Stimulated activated CD4-positive, alpha-beta T cell treated with anti-CD3 and anti-CD28 coated beads, Interleukin-15, amount 100 ng/mL, for 48 hours (primary cell): ENCODE measurements at regions not wholly inside any gene's neighbourhood (a gene's known extent, or its start where the extent isn't known, plus 50 kb on each side); places are given as distances from the start of the nearest gene placed in this dataset.

Experiments used
- DNase-seq, 2 donors: peaks; one replicate each; pipeline ENCODE4 v3.0.0-alpha.2; 2020; ENCODE audit warnings: low read depth in 2 of 2

DNA sequence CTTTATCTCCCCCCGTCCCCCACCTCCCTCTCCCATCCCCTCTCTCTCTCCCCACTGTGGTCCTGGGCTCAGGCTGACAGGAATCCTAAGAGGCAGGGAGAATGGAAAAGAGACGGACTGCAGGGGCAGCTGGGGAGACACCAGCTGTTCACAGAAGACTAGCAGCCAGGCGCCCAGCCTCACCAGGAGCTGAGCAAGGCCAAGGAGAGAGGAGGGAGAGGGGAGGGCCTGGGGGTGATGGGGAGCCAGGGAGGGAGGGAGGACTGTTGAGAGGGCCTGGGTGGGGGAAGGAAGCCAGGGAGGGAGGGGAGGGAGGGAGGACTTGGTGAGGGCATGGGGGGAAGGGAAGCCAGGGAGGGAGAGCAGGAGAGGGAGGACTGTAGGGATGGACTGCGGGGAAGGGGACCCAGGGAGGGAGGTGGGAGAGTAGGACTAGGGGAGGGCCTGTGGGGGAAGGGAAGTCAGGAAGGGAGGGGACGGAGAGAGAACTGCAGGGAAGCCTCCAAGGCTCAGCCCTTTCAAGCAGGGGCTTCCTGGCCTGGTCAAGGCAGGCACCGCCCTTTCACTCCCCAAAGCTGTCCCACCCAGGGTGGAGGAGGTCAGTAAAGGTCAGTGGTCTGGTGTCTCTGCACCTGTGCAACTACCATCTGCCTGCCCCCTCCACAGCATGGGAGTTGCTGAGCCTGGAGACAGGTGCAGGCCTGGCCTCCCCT is 517.7 kb upstream of the MYT1L start:
- no peak for DNase-seq

GRCh38 chr2:2848198-2848597 is 517.1 kb upstream of the MYT1L start:
- no peak for DNase-seq

- DNase-seq: no peak
These were observed 516.2 kb upstream of the MYT1L start for GRCh38 chr2:2847209-2847676.

DNA sequence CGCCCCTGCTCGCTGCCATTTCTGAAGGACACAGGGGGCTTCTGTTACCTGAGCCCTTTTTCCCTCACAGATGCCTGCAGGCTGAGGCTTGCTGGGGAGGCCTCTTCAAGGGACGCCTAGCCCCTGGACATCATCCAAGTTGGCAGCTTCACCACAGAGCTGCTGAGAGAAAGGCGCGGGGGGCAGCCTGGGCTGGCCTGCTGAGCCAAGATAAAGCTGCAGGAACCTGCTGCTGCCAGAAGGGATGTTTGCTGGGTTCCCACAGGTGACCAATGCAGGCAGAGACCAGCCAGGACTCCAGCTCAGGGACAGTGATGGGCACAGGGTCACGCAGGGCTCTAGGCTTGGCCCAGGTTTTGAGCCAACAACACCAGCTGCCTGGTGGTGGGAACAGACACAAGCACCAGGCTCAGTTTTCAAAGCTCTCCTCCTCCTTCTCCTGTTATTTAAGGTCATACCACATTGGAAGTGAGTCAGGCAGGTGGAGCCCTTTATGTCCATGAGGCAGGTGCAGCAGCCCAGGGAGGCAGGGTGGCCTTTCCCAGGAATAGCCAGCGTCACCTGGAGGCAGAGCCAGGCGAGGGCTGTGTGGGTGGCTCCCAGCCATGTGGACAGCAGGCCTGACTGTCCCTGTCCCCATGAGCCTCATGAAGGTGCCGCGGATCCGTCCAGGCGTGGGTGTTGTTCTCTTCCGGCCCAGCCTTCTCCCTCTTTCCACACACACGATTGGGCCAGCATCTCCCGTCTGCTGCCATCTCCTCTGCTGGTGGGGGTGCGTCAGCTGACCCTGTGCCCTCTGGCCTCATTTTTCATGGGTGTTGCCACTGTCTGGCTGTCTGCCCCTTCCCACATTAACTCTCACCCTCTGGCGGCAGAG is 515.5 kb upstream of the MYT1L start:
- DNase-seq: no peak

DNA sequence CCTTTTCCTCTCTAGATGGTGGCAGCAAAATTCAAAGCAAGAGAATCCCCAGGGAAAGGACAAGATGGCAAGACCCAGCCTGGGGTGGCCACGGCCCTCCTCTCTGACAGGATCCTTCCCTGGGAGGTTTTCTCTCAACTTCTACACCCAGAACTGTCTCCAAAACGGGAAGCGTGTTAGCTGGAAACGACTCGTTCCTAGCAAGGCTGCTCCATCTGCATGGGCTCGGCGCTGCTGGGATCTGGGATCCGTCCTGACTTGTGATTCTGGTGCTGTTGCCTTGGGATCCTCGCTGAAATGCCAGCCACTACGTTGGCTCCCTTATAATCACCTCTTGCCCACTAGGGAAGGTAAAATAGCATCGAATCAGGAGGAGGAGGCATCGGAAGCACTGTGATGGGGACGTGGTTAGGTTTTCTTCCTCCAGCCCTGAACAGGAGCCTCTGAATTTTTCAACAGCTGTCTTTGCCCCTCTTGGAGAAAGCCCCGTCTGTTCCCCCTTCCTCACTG is 514.8 kb upstream of the MYT1L start:
- DNase-seq: no peak

DNA sequence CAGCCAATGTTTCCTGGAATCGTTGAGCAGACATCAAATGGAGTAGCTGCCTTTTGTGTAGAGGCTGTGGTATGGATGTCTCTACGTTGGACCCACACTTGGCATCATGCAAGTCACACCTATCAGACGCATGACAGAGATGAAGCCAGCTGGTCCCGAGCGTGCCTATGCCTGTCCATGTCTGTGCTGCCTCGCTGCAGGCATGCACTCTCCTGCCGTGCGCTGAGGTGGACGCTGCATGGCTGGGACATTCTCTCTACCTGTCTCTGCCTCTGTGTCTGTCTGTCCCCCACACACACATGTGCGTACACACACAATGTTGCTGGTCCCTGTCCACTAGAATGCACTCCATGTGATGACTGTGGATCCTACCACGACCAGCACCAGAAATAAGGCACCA is 514.2 kb upstream of the MYT1L start:
- DNase-seq: no peak

GRCh38 chr2:2843969-2844548 is 513.0 kb upstream of the MYT1L start:
- no peak for DNase-seq

DNA sequence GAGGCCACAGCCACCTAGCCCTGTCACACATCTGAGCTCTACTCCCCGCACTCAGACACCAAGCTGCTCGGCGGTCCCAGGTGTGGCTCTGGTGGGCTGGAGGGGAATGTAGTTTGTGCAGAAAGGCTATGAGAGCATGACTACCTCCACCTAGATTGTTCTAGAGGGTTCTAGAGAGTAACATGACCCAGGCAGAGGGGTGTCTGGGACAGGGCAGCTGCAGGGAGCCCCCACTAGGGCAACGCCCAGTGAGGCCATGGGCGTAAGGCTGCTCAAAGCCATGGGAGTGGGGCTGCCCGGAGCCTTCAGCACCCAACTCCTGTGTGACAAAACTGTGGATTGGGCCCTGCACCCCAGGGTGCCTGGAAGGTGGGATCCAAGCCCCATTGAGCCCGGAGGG is 511.4 kb upstream of the MYT1L start:
- no peak for DNase-seq

GRCh38 chr2:2840681-2841300 is 509.7 kb upstream of the MYT1L start:
- no peak for DNase-seq

DNA sequence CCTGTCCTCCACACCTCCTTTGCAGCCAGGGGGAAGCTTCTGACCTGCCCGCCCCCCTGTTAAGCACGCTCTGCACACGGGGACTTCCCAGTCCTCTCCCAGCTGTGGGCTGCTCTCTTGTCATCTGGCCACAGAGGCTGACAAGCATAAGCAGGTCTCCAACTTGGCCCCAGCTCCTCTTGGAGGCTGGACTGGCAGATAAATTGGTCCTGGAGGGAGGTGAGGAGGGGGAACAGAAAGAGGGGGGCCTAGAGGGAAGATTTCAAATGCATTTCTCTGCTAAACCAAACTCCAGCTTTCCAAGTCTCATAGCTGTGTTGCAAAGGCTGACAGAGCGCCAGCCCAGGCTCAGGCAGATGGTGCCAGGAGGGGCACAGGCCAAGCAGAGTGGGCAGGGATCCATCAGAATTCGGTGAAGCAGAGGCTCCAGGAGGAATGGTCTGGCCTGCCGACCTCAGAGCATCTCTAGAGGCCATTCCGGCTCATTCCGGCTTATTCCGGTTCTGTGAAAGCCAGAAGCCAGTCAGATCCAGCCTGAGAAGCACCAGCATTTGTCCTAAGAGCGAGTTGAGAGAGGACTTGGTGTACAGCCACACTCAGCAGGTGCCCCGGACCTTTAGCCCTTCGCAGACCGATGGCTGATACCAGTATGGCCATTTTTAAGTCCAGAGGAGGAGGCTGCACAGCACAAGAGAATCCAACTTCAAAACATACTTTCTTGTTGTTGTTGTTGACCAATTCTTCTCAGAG is 508.9 kb upstream of the MYT1L start:
- DNase-seq: no peak

GRCh38 chr2:2839393-2839781 is 508.3 kb upstream of the MYT1L start:
- no peak for DNase-seq

GRCh38 chr2:2838548-2838845 is 507.4 kb upstream of the MYT1L start:
- DNase-seq: no peak

DNA sequence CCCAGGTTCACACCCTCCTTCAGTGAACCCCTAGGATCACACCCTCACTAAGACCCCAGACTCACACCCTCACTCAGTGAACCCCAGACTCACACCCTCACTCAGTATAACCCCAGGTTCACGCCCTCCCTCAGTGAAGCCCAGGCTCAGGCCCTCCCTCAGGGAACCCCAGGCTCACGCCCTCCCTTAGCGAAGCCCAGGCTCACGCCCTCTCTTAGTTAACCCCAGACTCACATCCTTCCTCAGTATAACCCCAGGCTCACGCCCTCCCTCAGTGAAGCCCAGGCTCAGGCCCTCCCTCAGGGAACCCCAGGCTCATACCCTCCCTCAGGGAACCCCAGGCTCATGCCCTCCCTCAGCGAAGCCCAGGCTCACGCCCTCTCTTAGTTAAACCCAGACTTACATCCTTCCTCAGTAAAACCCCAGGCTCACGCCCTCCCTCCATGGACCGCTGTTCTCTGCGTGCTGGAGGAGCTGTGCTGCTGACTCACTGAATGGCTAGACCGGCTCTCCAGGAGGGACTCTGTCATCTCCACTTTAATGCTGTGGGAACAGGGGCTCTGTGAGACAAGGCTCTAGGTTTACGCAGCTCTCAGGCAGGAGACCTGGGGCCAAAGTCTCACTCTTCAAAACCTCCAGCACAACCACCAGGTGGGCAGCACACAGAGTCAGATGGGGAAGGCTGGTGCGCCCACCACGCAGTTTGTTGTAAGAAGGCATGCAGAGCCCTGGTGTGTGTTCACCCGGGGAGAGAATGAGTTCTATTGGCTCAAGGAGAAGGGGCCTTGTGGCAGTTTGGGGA is 506.9 kb upstream of the MYT1L start:
- no peak for DNase-seq

GRCh38 chr2:2836343-2837070 is 505.4 kb upstream of the MYT1L start:
- DNase-seq: no peak

DNA sequence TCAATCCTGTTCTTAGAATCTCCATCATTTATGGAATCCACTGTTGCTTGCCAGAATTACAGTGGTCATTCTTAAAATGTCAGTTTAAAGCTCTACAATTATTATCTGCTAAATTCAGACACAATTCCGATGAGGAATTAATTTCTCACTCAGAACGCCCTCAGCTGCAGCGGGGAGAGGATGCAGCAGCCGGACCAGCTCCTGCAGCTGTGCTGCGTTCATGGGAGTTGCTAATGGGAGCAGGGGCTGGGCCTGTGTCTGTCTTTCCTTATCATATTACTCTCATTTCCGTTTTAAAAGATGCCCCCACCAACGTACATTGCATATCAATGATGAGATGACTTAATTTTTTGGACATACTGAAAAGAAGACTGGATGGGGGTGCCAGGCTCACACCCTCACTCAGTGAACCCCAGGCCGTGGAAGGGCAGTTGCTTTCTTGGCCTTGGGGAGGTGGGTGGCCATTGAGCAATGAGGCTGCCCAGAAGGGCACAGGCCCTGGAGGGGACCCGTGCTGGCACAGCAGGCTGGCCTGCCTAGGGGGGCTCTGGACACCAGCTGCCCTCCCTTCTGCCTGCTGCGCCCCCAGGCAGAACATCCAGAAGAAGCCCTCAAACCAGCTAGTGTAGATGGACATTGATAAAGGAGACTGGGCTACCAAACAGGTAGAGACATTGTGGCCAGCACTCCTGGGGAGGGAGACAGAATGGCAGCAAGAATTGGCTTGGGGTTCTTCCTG is 503.6 kb upstream of the MYT1L start:
- DNase-seq: no peak

DNA sequence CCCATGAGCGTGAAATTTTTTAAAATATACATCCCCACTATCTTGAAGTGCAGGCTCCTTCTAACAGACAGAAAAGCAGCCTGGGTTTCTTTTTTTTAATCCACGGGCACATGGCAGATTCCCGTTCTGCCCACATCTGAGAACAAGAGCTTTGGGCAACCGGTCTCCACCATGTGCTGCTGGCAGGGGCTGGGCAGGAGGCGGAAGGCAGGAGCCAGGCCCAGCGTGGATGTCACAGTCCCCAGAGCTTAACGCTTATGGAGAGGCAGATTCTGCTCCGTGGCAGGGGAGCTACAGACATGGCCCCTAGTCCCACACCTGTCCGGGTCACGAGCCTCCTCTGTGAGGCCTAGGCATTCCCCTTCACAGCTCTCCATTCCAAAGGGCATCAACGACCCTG is 503.0 kb upstream of the MYT1L start:
- DNase-seq: no peak

DNA sequence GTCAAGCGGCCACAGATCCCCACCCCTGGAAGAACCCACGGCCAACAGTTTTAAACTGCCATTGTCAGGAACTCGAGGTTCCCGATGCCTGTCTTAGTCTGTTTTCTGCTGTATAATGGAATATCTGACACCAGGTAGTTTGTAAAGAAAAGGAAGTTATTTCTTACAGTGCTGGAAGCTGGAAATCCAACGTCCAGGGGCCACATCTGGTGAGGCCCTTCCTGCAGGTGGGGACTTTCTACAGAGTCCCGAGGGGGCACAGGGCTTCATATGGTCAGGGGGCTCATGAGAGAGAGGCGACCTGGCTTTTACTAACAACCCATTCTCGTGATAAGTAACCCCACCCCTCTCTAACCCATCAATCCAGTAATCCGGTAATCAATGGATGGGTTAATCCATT is 501.6 kb upstream of the MYT1L start:
- no peak for DNase-seq

GRCh38 chr2:2831633-2832032 is 500.6 kb upstream of the MYT1L start:
- no peak for DNase-seq

GRCh38 chr2:2830576-2830975 is 499.5 kb upstream of the MYT1L start:
- DNase-seq: no peak
